HepG2 (cell line): ENCODE measurements at regions not wholly inside any gene's neighbourhood (a gene's known extent, or its start where the extent isn't known, plus 50 kb on each side); places are given as distances from the start of the nearest gene placed in this dataset.
A peak's percentile ranks its signal among the peaks of the same experiment; 100 is the strongest.

Source experiments
- AKNA ChIP-seq: sonication (generic); formaldehyde crosslinking; IDR thresholded peaks from 2 replicates; pipeline ENCODE4 v1.4.0; 2020; ENCODE audit warnings: missing genetic modification reagents, borderline replicate concordance
- FOXO1 ChIP-seq: sonication (generic); formaldehyde crosslinking; IDR thresholded peaks from 2 replicates; pipeline ENCODE4 v1.4.0; 2020; ENCODE audit warnings: missing genetic modification reagents
- HHEX ChIP-seq: IDR thresholded peaks from 2 replicates; pipeline ENCODE4 v1.6.1; 2016; ENCODE audit warnings: control low read depth
- HIC2 ChIP-seq: sonication (generic); formaldehyde crosslinking; IDR thresholded peaks from 2 replicates; pipeline ENCODE4 v1.9.0; 2022; ENCODE audit warnings: low read depth, missing genetic modification reagents
- HNRNPK ChIP-seq: fragments of 200-400 bp; formaldehyde crosslinking; IDR thresholded peaks from 2 replicates; pipeline ENCODE4 v1.6.1; 2018; ENCODE audit warnings: low read length, low read depth, moderate library complexity, mild to moderate bottlenecking; ENCODE audit not compliant: poor library complexity, severe bottlenecking
- KAT8 ChIP-seq: IDR thresholded peaks from 2 replicates; pipeline ENCODE4 v1.6.1; 2016; ENCODE audit warnings: missing genetic modification reagents, missing compliant biosample characterization
- KLF6 ChIP-seq: IDR thresholded peaks from 2 replicates; pipeline ENCODE4 v1.8.0; 2016; ENCODE audit warnings: missing biosample characterization, missing genetic modification reagents
- NR2C2 ChIP-seq: sonication (generic); formaldehyde crosslinking; IDR thresholded peaks from 2 replicates; pipeline ENCODE4 v1.4.0; 2020; ENCODE audit warnings: missing genetic modification reagents, mild to moderate bottlenecking, moderate library complexity, borderline replicate concordance
- SRSF9 ChIP-seq: fragments of 200-400 bp; formaldehyde crosslinking; IDR thresholded peaks from 2 replicates; pipeline ENCODE4 v1.6.1; 2018; ENCODE audit warnings: borderline replicate concordance, mild to moderate bottlenecking, low read depth, low read length; ENCODE audit not compliant: insufficient read depth, poor library complexity, severe bottlenecking
- ZBTB40 ChIP-seq, 2 experiments: fragments of 450-650 bp in 1 of 2; sonication (generic) in 1 of 2; formaldehyde crosslinking in 1 of 2; IDR thresholded peaks; 2 replicates each; pipeline versions ENCODE4 v1.6.1 to v1.8.0; 2016 to 2022; ENCODE audit warnings: antibody characterized with exemption in 1 of 2, mild to moderate bottlenecking in 1 of 2, missing genetic modification reagents in 1 of 2
- ZFY ChIP-seq: sonication (generic); formaldehyde crosslinking; IDR thresholded peaks from 2 replicates; pipeline ENCODE4 v1.4.0; 2020; ENCODE audit warnings: missing genetic modification reagents
- ZNF138 ChIP-seq: sonication (generic); formaldehyde crosslinking; IDR thresholded peaks from 2 replicates; pipeline ENCODE4 v1.5.0; 2020; ENCODE audit warnings: mild to moderate bottlenecking, low read depth, missing genetic modification reagents
- ZNF44 ChIP-seq: sonication (generic); formaldehyde crosslinking; IDR thresholded peaks from 2 replicates; pipeline ENCODE4 v1.5.1; 2020; ENCODE audit warnings: mild to moderate bottlenecking, missing genetic modification reagents

- TF ChIP-seq AKNA (CRISPR knock-in tag) (no peak), SRSF9 (no peak), ZBTB40 (IDR thresholded peaks at IDR 0.05) (no peak), ZBTB40 (CRISPR knock-in tag; IDR thresholded peaks at IDR 0.05) (no peak; the same call in 1 of the 2 replicates), HNRNPK (no peak), KAT8 (CRISPR knock-in tag) (0 out of 2 replicates have a peak, but pooled peaks have one; percentile 26), ZNF44 (CRISPR knock-in tag) (peak; percentile 74; the same call in 1 of the 2 replicates), ZNF138 (CRISPR knock-in tag) (no peak), FOXO1 (no peak), HHEX (CRISPR knock-in tag) (no peak), ZFY (CRISPR knock-in tag) (peak; percentile 75), KLF6 (CRISPR knock-in tag) (no peak), NR2C2 (peak; percentile 80), HIC2 (CRISPR knock-in tag) (no peak)
Observed at GRCh38 chr16:10297341-10298006, 88.4 kb upstream of the ATF7IP2 start (continued).
